ENCODE measurements at regions not wholly inside any gene's neighbourhood (a gene's known extent, or its start where the extent isn't known, plus 50 kb on each side); places are given as distances from the start of the nearest gene placed in this dataset.

DNA sequence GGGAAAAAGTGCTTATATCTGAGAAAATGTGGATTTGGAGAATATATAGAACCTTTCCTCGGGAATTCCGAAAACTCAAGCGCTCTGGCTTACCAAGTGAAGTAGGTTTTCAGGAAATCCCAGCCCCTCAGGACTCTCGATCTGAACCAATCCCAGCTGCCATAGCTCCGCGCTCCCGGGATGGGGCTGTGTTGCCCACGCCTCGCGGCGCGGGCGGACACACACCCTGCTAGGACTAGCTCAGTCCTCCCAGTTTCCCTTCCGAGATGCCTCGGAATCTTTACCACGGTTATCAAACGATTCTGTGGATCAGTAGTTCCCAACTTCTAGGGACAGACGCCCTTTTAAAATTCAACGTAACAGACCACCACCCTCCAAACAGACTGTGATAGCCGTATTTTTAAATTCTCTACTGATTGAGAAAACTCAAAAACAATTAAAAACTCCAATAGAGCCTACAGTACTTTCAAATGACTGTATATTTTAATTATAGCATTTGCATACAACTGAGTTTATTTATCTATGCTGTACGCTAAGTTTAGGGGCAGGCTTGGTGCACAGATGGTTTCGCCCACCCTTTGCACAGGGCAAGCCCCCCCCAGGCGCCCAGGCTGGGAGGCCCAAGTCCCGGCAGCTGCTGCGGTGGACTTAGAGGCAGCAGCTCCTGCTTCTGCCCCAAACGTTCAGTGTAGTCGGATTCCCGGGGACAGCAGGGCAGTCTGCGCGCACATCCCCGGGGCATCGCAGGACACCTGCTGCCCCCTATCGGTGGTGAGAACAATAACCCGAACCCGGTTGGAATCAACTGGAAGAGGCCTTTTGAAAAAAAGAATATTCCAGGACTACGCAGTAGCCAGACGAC is 52.3 kb downstream of the CCDC54 start:
- Histone ChIP-seq H3K27me3 (ENCODE audit: insufficient read depth, low read length) (peaks cover 8% of the 10 kb centered on the region; the same call in 1 of the 2 replicates), H3K9me3 (ENCODE audit: control insufficient read depth, low read depth, low read length) (no peaks in the 10 kb centered on the region), H2AFZ (ENCODE audit: low read length) (peak overlapping the region; percentile 83), H3K27ac (ENCODE audit: insufficient read length, low read depth, low read length) (no peak overlapping the region), H3K56ac (ENCODE audit: insufficient read length, low read depth, low read length) (no peak overlapping the region), H4K5ac (ENCODE audit: insufficient read length, low read depth, low read length) (no peak overlapping the region), H2BK5ac (ENCODE audit: insufficient read length, low read length) (no peak overlapping the region), H3K4me2 (ENCODE audit: insufficient read depth, insufficient read length, low read length) (peak overlapping the region; percentile 98), H3K79me2 (ENCODE audit: insufficient read depth, low read length) (no peaks in the 10 kb centered on the region), H2BK20ac (ENCODE audit: low read depth, low read length, poor library complexity, severe bottlenecking) (no peak overlapping the region), H4K20me1 (ENCODE audit: control insufficient read depth, insufficient read depth, insufficient read length) (no peaks in the 10 kb centered on the region), H3K23me2 (ENCODE audit: insufficient read length, low read depth, low read length, poor library complexity, severe bottlenecking) (peaks cover 19% of the 10 kb centered on the region), H3K9ac (ENCODE audit: extremely low read depth, insufficient read length, low read length) (peak overlapping the region; percentile 25), H2BK120ac (ENCODE audit: low read depth, low read length, poor library complexity, severe bottlenecking) (no peak overlapping the region), H3K23ac (ENCODE audit: insufficient read length, low read depth, low read length) (no peak overlapping the region), H2BK12ac (ENCODE audit: insufficient read length, low read depth, low read length) (no peak overlapping the region), H3K18ac (ENCODE audit: insufficient read length, low read depth, low read length) (no peak overlapping the region), H2AK5ac (ENCODE audit: insufficient read length, low read length) (no peak overlapping the region), H4K91ac (ENCODE audit: insufficient read length, low read depth, low read length) (no peak overlapping the region), H3K4ac (ENCODE audit: low read depth, low read length) (no peak overlapping the region), H3T11ph (ENCODE audit: low read length) (no peak overlapping the region), H2BK15ac (ENCODE audit: low read depth, low read length) (no peak overlapping the region), H3K79me1 (ENCODE audit: insufficient read depth, low read depth, low read length, poor library complexity, severe bottlenecking) (no peaks in the 10 kb centered on the region), H4K8ac (replicated peaks; ENCODE audit: insufficient read length, low read depth, low read length) (no peak overlapping the region), H3K4me1 (ENCODE audit: insufficient read depth, low read length) (no peaks in the 10 kb centered on the region), H3K14ac (ENCODE audit: insufficient read depth, low read length) (no peak overlapping the region)
- no CpG with 5 or more reads among the region's 37 CpGs for WGBS (ENCODE audit: extremely low coverage, insufficient read length, low lambda C conversion rate)
- H3K4me3 Mint-ChIP-seq, result peak overlapping the region; percentile 82 to 89
- H3K4me1 Mint-ChIP-seq, result peaks cover 15 to 16% of the 10 kb centered on the region in 2 experiments
- TF ChIP-seq, protein P1, sequence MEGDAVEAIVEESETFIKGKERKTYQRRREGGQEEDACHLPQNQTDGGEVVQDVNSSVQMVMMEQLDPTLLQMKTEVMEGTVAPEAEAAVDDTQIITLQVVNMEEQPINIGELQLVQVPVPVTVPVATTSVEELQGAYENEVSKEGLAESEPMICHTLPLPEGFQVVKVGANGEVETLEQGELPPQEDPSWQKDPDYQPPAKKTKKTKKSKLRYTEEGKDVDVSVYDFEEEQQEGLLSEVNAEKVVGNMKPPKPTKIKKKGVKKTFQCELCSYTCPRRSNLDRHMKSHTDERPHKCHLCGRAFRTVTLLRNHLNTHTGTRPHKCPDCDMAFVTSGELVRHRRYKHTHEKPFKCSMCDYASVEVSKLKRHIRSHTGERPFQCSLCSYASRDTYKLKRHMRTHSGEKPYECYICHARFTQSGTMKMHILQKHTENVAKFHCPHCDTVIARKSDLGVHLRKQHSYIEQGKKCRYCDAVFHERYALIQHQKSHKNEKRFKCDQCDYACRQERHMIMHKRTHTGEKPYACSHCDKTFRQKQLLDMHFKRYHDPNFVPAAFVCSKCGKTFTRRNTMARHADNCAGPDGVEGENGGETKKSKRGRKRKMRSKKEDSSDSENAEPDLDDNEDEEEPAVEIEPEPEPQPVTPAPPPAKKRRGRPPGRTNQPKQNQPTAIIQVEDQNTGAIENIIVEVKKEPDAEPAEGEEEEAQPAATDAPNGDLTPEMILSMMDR (conservative IDR thresholded peaks at IDR 0.05), result peak; percentile 93
- DNase-seq, result peak; percentile 88
- H3K27ac Mint-ChIP-seq, result peak overlapping the region in 1 of 3 experiments; percentile 27; a peak in 1 of 7 replicates
- no peaks in the 10 kb centered on the region for H3K36me3 Mint-ChIP-seq (ENCODE audit: insufficient read depth in 1 of 3, low read depth in 3 of 3)
- no peaks in the 10 kb centered on the region for H3K9me3 Mint-ChIP-seq
- peaks cover 36% of the 10 kb centered on the region for H3K27me3 Mint-ChIP-seq (ENCODE audit: low read depth)
